Activated naive CD8-positive, alpha-beta T cell treated with anti-CD3 and anti-CD28 coated beads, Interleukin-2, amount 50 U/mL, for 16 hours (primary cell): ENCODE measurements at regions not wholly inside any gene's neighbourhood (a gene's known extent, or its start where the extent isn't known, plus 50 kb on each side); places are given as distances from the start of the nearest gene placed in this dataset.

ENCODE experiments used
- DNase-seq: peaks from one replicate; pipeline ENCODE4 v3.0.0-alpha.2; 2020; ENCODE audit warnings: low read depth, low spot score

- peak; percentile 29 for DNase-seq
Observed at GRCh38 chr6:148203970-148204369, 138.7 kb upstream of the SASH1 start.

DNA sequence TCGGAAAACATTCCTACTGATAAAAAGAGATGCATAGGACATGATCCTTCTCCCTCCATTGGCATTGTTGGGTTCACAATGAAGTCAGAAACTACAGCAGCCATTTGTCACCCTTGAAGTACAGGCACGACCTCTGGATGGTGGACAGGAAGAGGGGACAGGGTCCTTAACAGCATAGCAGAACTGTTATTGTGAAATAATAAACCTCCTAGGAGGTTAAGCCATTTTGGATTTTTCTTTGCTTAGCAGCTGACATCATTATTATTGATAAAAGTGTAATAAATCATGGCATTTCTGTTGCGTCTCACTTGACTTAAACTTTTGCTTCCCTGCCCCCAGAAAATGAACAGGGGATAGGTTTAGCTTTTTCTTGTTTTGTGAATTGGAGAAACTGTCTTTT is 134.3 kb upstream of the SASH1 start:
- DNase-seq, result no peak

GRCh38 chr6:148211777-148212324 is 130.8 kb upstream of the SASH1 start:
- DNase-seq, result no peak

DNA sequence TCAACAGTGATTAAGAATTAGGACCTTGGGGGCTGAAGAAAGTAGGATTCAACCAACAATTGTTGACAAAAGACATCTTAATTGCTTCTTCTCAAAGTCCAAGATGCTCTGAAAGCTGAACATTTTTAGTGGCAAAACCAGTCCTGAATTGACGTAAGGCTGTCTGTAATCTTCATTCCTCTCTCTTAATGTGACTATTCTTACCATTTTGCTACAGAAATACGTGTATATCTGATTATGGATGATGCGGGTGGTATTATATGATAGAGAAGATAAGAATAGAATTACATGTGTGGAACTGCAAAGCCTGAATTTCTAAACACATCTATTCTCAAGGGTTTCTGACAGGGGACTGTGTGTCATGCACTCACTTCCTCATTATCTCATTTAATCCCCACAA is 130.3 kb upstream of the SASH1 start:
- no peak for DNase-seq

GRCh38 chr6:148213366-148213765 is 129.3 kb upstream of the SASH1 start:
- no peak for DNase-seq

GRCh38 chr6:148214667-148215066 is 128.0 kb upstream of the SASH1 start:
- DNase-seq, result no peak

DNA sequence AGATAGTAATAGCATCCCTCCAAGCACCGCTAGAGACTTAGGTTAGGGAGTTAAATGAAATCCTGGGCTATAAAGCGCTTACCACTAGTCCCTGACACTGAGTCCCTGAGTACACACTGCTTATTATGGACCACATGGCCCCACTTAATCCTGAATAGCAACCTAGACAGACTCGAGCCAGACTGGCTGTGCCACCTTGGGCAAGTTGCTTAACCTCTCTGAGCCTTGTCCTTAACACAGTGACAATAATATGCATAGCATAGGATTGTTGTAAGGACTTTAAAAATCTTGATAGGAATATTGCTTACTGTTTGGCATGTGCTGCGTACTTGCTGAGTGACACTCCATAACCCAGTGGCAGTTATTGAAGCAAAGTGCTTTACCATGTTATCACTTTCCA is 125.6 kb upstream of the SASH1 start:
- DNase-seq, result no peak

GRCh38 chr6:148217921-148218320 is 124.7 kb upstream of the SASH1 start:
- DNase-seq, result no peak

DNA sequence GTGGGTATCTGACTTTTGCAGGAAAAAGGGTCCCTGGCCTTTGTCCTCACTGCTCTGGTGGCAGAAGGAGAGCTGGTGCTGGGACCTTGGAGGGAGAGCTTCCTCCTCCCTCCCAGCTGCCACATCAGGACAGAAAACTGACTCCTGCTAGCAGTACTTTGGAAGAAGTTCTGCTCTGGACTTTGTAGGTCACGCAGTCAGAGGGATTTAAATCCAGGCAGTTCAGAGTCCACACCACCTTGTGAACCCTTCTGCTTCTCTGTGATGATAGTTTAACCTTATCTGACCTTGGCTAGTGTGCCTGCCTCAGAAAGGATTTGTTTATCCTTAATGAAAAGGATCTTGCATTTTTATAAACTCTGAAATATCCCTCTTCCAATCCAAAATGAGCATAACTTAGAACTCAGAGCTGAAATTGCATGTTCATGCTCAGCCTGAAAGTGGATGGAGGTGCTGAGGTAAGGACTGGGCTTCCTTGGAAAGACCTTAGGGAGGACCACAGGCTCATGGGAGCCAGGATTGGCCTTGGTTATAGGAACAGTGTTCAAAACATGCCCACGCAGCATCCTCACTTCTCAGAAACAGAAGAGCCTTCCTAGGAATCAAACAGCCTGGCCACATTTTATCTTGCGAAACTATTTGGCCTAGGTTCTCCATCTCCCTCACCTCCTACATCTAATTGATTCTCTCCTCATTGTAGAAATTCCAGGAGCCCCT is 123.9 kb upstream of the SASH1 start:
- no peak for DNase-seq

DNA sequence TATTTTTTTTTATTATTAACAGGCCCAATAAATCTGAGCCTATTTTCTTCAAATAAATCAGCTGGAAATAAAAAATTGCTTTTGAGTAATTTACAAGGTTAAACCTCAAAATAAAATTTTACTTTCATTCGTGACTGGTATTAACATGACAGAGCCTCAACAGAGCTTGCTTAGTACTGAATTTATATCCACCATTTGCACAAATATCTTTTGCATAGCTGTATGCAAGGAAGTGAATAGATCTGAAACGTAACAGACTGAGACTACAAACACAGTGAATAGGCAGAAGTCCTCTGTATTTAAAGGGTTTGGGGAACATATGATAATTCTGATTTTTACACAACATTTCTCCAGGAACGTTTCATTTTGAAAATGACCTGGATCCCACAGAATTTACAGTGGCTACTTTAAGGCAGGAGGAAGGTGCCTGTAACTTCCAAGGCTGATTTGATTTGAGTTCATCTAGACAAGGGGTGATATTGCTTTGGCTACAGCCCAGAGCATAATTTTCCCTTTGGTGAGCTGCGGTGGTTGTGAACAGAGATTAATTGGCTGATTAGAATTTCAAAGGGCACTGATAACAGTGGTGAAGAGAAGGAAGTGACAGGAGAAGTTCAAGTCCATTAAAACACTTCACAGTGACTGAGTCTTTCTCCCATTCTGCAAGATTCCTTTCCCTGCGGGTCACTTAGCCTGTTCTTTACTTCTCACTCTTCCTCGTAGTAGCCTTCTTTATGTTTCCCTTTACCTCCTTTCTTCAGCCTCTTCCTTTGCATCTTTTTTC is 121.2 kb upstream of the SASH1 start:
- no peak for DNase-seq

- DNase-seq, result no peak
Observed at GRCh38 chr6:148222376-148222775, 120.3 kb upstream of the SASH1 start.

GRCh38 chr6:148222846-148223245 is 119.8 kb upstream of the SASH1 start:
- no peak for DNase-seq

GRCh38 chr6:148223424-148223842 is 119.2 kb upstream of the SASH1 start:
- DNase-seq, result no peak

DNA sequence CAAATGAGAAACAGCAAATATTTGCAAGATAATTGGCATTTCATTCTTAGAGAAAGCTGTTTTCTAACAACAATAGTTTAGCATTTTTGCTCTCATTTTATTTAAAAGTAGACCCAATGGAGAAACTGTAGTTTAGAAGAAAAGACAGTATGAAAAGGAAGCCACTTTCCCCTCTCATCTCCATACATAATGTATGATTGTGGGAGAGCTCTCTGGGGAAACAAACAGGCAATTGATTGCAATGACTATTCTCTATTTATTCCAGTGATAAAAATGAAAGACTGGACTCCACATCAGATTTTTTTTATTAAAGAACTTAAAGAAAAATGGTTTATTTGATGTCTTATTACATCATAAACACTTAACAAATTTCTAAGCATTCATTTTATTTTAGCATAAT is 116.8 kb upstream of the SASH1 start:
- no peak for DNase-seq

GRCh38 chr6:148226284-148226683 is 116.4 kb upstream of the SASH1 start:
- DNase-seq, result no peak

DNA sequence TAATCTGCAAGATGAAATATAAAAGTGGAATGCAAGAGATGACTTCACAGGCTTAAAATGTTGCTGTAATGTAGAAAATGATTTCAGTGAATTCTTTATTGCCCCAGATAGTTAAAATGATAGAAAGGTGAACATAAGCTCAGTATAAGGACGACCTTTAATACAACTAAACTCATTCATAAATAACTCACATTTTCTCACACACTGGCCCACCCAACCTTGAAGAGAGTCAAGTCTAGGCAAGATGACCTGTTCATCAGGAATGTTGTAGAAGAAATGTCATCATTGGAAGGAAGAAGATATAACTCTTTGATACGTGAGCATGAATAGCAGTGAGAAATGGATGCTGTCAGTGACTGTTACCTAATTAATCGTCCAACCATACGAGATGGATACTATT is 111.1 kb upstream of the SASH1 start:
- DNase-seq, result no peak

- DNase-seq, result no peak
Observed at GRCh38 chr6:148235446-148235845, 107.2 kb upstream of the SASH1 start.

- DNase-seq, result no peak
Observed at GRCh38 chr6:148238713-148239112, 103.9 kb upstream of the SASH1 start.

- DNase-seq, result no peak
Observed at GRCh38 chr6:148239215-148239614, 103.4 kb upstream of the SASH1 start.

- no peak for DNase-seq
Observed at GRCh38 chr6:148239801-148240460, 102.7 kb upstream of the SASH1 start.

DNA sequence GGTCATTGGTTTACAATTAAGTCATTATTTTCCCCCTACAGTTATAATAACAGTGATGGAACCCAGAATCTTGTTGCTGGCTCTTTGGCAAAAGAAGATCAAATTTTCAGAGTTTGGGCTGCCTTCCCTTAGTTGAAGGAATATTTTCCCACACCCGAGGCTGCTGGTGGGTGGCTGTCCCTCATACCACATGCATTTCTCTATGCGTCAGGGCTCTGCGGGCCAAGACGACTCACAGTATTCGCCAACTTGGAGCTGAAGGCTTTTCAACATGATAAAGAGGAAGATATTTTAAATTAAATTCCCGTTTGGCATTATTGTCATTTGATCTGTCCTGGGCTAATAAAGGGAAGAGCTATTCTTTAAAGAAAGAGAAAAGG is 102.2 kb upstream of the SASH1 start:
- DNase-seq, result no peak

DNA sequence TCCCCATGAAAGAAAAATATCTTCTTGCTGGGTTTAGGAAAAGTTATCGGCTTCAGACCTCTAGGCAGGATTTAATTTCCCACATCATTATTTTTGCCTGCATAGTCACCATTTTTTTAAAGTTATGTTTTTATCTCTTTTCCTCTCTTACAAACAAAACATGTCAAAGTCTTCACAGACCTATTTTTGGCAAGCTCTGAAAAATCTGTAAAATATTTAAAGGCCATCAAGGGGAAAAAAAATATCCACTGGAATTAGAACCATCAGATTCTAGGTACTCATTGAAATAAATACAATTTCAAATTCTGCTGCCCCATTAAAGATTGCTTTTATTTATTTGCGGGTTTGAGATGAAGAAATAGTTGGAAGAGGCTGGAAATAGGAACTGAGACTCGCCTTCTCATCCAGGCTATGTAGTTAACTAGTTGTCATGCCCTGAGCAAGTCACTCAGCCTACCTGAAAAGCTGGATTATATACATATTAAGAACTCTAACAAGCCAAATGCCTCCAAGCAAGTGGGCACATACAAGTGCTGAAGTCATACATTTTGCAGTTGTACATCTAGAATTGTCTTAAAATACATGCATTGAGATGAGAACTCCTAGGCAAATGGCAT is 101.7 kb upstream of the SASH1 start:
- no peak for DNase-seq
